OCI-LY7 (cell line): ENCODE measurements at regions not wholly inside any gene's neighbourhood (a gene's known extent, or its start where the extent isn't known, plus 50 kb on each side); places are given as distances from the start of the nearest gene placed in this dataset.
A peak's percentile ranks its signal among the peaks of the same experiment; 100 is the strongest.

ENCODE experiments used
- BruUV-seq: library from RNA; stranded (reverse); fragments of 400-500 nt; replicated peaks from 2 replicates; lab custom pipeline; 2021; lab: Mats Ljungman, UMichigan
- CTCF ChIA-PET: fragments of 300-600 bp; sonication (Branson Sonifier 250); formaldehyde crosslinking; loops from one replicate; lab custom pipeline; 2022; ENCODE audit warnings: antibody characterized with exemption; ENCODE audit not compliant: unreplicated experiment; lab: Charles Lee
- POLR2A ChIA-PET: fragments of 300-600 bp; sonication (Branson Sonifier 250); formaldehyde crosslinking; loops from one replicate; lab custom pipeline; 2022; ENCODE audit warnings: antibody characterized with exemption; lab: Charles Lee
- DNase-seq: peaks from one replicate; pipeline ENCODE4 v3.0.0-alpha.2; 2015; ENCODE audit warnings: low spot score
- H2AFZ ChIP-seq: fragments of 200-600 bp; sonication (generic), shearing (Covaris generic); 2 replicates; pipeline ENCODE4 v1.6.1; 2014; ENCODE audit warnings: mild to moderate bottlenecking, antibody characterized with exemption, low read length, moderate library complexity
- H3K27ac ChIP-seq: fragments of 200-600 bp; sonication (generic); 2 replicates; pipeline ENCODE4 v1.5.1; 2014; ENCODE audit warnings: mixed run types, low read depth, mild to moderate bottlenecking, moderate library complexity, low read length, inconsistent platforms; ENCODE audit not compliant: poor library complexity, severe bottlenecking
- H3K36me3 ChIP-seq: fragments of 200-600 bp; sonication (generic); 2 replicates; pipeline ENCODE4 v1.6.1; 2014; ENCODE audit warnings: mild to moderate bottlenecking, antibody characterized with exemption, low read length, moderate library complexity, mixed read lengths; ENCODE audit not compliant: insufficient read depth
- H3K4me1 ChIP-seq: fragments of 200-600 bp; sonication (generic); 2 replicates; pipeline ENCODE4 v1.5.1; 2014; ENCODE audit warnings: mild to moderate bottlenecking, low read length; ENCODE audit not compliant: insufficient read depth, poor library complexity, severe bottlenecking
- H3K4me2 ChIP-seq: fragments of 200-600 bp; sonication (generic); 2 replicates; pipeline ENCODE4 v1.6.1; 2014; ENCODE audit warnings: mild to moderate bottlenecking, low read length
- H3K4me3 ChIP-seq: fragments of 200-600 bp; sonication (generic); 2 replicates; pipeline ENCODE4 v1.5.1; 2014; ENCODE audit warnings: mild to moderate bottlenecking, low read depth, low read length; ENCODE audit not compliant: poor library complexity, severe bottlenecking
- H3K79me2 ChIP-seq: fragments of 200-600 bp; sonication (generic); 2 replicates; pipeline ENCODE4 v1.6.1; 2016; ENCODE audit warnings: low read depth, mild to moderate bottlenecking, low read length, moderate library complexity, mixed read lengths; ENCODE audit not compliant: insufficient read depth
- H3K9me2 ChIP-seq: fragments of 200-600 bp; sonication (generic); 2 replicates; pipeline ENCODE4 v1.6.1; 2016; ENCODE audit warnings: mild to moderate bottlenecking, low read length, mixed read lengths; ENCODE audit not compliant: insufficient read depth
- H3K9me3 ChIP-seq: fragments of 200-600 bp; sonication (generic); 2 replicates; pipeline ENCODE4 v1.6.1; 2014; ENCODE audit warnings: mild to moderate bottlenecking, mixed run types, low read length, mixed read lengths
- H4K20me1 ChIP-seq: fragments of 200-600 bp; sonication (generic); 2 replicates; pipeline ENCODE4 v1.6.1; 2014; ENCODE audit warnings: mild to moderate bottlenecking, antibody characterized with exemption, low read length, moderate library complexity, mixed read lengths; ENCODE audit not compliant: insufficient read depth
- CTCF ChIP-seq: fragments of 200-600 bp; sonication (generic); conservative IDR thresholded peaks from 2 replicates; pipeline ENCODE4 v1.5.1; 2014; ENCODE audit warnings: mild to moderate bottlenecking, antibody characterized with exemption, low read length, moderate library complexity, mixed read lengths
- EZH2phosphoT487 ChIP-seq: fragments of 200-600 bp; sonication (generic); IDR thresholded peaks from 2 replicates; pipeline ENCODE4 v1.6.1; 2018; ENCODE audit warnings: low read depth, borderline replicate concordance, mild to moderate bottlenecking, mixed run types, antibody characterized with exemption, low read length, moderate library complexity, mixed read lengths
- intact Hi-C: fragments of 100-400 bp; cut with micrococcal nuclease; formaldehyde crosslinking; loops from one replicate; pipeline ENCODE4 v1.10.0; 2022; ENCODE audit not compliant: unreplicated experiment

GRCh38 chr3:173238091-173238490 is 97.1 kb upstream of the SPATA16 start:
- POLR2A ChIA-PET = interaction anchor here (0.7 kb wide), 1 partner anchor 1335 kb away, joined by 3 read pairs; no protein-coding TSS in a partner anchor
- Histone ChIP-seq H3K4me1 (no peaks in the 10 kb centered on the region), H3K36me3 (no peaks in the 10 kb centered on the region), H3K4me2 (no peak overlapping the region), H4K20me1 (no peaks in the 10 kb centered on the region), H3K9me2 (no peaks in the 10 kb centered on the region), H3K79me2 (no peaks in the 10 kb centered on the region), H3K27ac (no peak overlapping the region), H2AFZ (no peak overlapping the region), H3K9me3 (no peaks in the 10 kb centered on the region), H3K4me3 (no peak overlapping the region)
- intact Hi-C loops = no loop called here
- DNase-seq = no peak
- no peak for TF ChIP-seq EZH2phosphoT487
- TF ChIP-seq CTCF = no peak
- CTCF ChIA-PET = no interaction called here
- no TSS peak for BruUV-seq

- no peaks in the 10 kb centered on the region for H3K9me3 ChIP-seq
- no peaks in the 10 kb centered on the region for H4K20me1 ChIP-seq
- H3K36me3 ChIP-seq = no peaks in the 10 kb centered on the region
- no peak overlapping the region for H3K27ac ChIP-seq
- no peaks in the 10 kb centered on the region for H3K4me1 ChIP-seq
- no TSS peak for BruUV-seq
- H3K79me2 ChIP-seq = no peaks in the 10 kb centered on the region
- no peak overlapping the region for H3K4me3 ChIP-seq
- H3K4me2 ChIP-seq = no peak overlapping the region
- POLR2A ChIA-PET = no interaction called here
- CTCF ChIA-PET = no interaction called here
- TF ChIP-seq EZH2phosphoT487 (no peak), CTCF (no peak)
- no peak for DNase-seq
- intact Hi-C loops = no loop called here
- no peak overlapping the region for H2AFZ ChIP-seq
- no peaks in the 10 kb centered on the region for H3K9me2 ChIP-seq
Measured at GRCh38 chr3:173225351-173225750, 84.3 kb upstream of the SPATA16 start.

- no TSS peak for BruUV-seq
- Histone ChIP-seq H3K9me3 (no peaks in the 10 kb centered on the region), H3K4me3 (no peak overlapping the region), H3K79me2 (no peaks in the 10 kb centered on the region), H3K27ac (no peak overlapping the region), H3K4me1 (no peaks in the 10 kb centered on the region), H3K9me2 (no peaks in the 10 kb centered on the region), H3K36me3 (no peaks in the 10 kb centered on the region), H4K20me1 (no peaks in the 10 kb centered on the region), H2AFZ (no peak overlapping the region), H3K4me2 (no peak overlapping the region)
- CTCF ChIA-PET = no interaction called here
- POLR2A ChIA-PET = no interaction called here
- peak; percentile 13 for DNase-seq
- TF ChIP-seq EZH2phosphoT487 (no peak), CTCF (peak; percentile 68)
- intact Hi-C loops = no loop called here
Measured at GRCh38 chr3:173221010-173221409, 80.0 kb upstream of the SPATA16 start.
